CD4-positive, alpha-beta T cell treated with Interleukin-15 for 4 hours (primary cell): ENCODE measurements at regions not wholly inside any gene's neighbourhood (a gene's known extent, or its start where the extent isn't known, plus 50 kb on each side); places are given as distances from the start of the nearest gene placed in this dataset.

Experiments
- DNase-seq: peaks from one replicate; pipeline ENCODE4 v3.0.0-alpha.2; 2020; ENCODE audit warnings: low spot score

- DNase-seq: no peak
These were observed 709.6 kb upstream of the MARCKS start for GRCh38 chr6:113147544-113147943.

GRCh38 chr6:113148566-113148965, 708.6 kb upstream of the MARCKS start:
- no peak for DNase-seq

- DNase-seq: no peak
These were observed 707.6 kb upstream of the MARCKS start for GRCh38 chr6:113149511-113149910.

- no peak for DNase-seq
These were observed 696.7 kb upstream of the MARCKS start for GRCh38 chr6:113160306-113161017.

DNA sequence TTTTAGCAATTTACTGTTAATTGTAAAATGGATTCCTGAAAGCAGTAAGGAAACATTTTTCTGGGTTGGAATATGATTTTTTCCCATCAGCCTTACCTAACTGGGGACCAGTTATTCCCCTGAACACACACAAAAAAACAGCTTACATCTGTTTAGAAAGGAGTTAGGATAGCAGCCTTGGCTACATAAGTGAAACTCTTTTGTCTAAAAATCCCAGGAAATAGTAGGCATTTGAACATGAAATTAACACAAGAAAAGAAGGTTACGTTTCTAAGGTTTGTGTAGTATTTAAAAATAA, 696.2 kb upstream of the MARCKS start:
- DNase-seq: no peak

DNA sequence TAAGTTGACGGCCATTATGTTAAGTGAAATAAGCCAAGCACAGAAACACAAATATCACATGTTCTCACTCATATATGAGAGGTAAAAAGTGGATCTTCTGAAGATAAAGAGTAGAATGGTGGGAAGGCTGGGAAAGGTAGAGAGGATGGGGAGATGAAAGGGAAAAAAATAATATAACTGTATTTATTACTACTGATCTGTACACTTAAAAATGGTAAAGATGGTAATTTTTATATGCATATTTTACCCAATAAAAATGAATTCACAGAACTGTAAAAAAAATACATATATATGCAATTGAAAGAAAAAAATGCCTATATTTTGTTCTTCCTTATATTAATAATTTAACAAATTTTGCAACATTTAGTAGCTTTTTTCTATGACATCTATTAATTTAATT, 694.4 kb upstream of the MARCKS start:
- DNase-seq: no peak

- DNase-seq: no peak
These were observed 689.1 kb upstream of the MARCKS start for GRCh38 chr6:113168057-113168456.

GRCh38 chr6:113169484-113169883, 687.7 kb upstream of the MARCKS start:
- DNase-seq: no peak

DNA sequence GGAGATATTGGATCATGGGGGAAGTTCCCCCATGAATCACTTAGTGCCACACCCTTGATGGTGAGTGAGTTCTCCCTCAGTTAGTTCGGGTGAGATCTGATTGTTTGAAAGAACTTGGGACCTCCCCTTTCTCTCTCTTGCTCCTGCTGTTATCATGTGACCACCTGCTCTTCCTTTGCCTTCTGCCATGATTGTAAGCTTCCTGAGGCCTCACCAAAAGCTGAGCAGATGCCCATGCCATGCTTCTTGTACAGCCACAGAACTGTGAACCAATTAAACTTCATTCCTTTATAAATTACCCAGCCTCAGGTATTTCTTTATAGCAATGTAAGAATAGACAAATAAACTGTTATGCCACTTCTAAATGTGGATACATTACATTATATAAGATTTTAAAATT, 686.7 kb upstream of the MARCKS start:
- DNase-seq: no peak

- DNase-seq: no peak
These were observed 685.3 kb upstream of the MARCKS start for GRCh38 chr6:113171882-113172281.

DNA sequence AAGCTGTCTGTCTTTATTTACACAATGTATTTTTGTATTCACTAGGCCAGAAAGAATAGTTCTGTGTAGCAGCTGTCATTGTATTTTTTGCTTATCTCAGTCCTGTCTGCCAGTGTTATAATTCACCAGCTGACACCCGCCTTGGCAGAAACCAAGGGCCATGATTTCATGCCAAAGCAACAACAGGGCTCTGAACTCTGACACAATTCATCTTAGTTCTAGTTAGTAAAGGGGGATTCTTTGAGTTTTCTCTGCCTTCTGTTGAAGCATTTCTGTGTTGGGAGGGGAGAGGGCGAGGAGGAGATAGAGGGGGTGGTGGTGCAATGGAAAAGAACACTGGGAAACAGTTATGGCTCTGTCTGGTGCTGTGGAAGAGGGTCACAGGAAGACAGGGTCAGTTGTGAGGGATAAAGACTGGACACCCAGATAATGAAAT, 684.6 kb upstream of the MARCKS start:
- DNase-seq: no peak

- DNase-seq: no peak
These were observed 678.8 kb upstream of the MARCKS start for GRCh38 chr6:113178349-113178748.

GRCh38 chr6:113181164-113181563, 676.0 kb upstream of the MARCKS start:
- no peak for DNase-seq

GRCh38 chr6:113182370-113183141, 674.6 kb upstream of the MARCKS start:
- no peak for DNase-seq

DNA sequence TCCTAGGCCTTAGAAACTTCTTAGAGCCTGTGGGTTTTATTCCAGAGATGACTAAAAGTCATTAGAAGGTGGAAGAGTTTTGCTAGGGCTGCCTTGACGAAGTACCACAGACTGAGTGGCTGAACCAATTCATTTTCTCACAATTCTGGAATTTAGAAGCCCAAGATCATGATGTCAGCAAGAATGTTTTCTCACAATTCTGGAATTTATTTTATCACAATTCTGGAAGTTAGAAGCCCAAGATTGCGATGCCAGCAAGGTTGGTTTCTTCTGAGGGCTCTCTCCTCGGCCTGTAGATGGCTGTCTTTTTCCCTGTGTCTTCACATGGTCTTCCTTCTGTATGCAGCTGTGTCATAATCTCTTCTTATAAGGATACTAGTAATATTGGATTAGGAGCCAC, 672.9 kb upstream of the MARCKS start:
- no peak for DNase-seq

DNA sequence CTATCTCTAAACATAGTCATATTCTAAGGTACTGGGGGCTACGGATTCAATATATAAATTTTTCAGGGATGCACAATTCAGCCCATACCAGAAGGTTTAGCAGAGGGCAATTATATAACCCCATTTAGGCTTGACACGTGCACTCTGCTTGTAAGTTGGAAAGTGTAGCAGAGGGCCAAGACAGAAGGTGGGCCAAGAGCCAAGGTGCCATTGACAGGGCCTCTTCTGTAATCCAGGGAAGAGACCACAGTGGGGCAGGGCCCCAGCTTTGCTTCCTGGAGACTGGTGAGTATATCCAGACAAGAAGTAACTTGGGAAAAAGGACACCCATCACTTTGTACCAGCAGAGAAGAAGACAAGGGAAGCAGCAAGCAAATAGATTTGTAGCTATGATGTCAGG, 672.4 kb upstream of the MARCKS start:
- no peak for DNase-seq

GRCh38 chr6:113185299-113185698, 671.8 kb upstream of the MARCKS start:
- DNase-seq: no peak

DNA sequence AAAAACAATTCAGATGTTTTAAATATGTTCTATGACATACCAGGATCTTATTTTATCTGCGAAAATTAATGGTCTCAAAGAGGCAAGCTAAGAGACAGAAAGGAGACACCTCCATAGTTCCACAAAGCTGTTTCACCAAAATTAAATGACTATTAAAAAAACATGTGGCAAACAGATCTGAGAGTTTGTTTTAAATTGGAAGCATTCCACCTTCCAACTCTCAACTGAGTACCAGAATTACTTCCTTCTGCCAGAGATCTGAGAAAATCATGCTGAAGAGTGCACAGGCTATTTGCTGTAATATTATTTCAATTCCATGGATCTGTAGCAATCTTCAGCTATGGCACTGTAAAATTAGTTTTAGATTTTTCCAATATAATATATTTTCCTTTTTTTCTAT, 669.5 kb upstream of the MARCKS start:
- no peak for DNase-seq

- DNase-seq: no peak
These were observed 668.2 kb upstream of the MARCKS start for GRCh38 chr6:113188962-113189361.

GRCh38 chr6:113190170-113190569, 667.0 kb upstream of the MARCKS start:
- no peak for DNase-seq

DNA sequence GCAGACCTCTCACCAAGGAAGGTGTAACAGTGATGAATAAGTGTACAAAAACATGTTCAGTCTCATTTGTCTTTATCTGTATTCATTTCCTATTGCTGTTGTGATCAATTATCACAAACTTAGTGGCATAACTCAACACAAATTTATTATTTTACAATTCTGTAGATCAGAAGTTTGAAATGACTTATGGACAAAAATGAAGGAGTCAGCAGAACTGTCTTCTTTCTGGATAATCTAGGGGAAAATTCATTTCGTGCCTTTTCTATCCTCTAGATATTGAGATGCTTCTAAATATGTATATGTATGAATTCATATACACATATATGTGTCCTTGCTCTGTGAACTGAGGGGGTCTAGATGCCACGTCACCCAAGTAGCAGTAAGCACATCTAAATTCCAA, 663.1 kb upstream of the MARCKS start:
- no peak for DNase-seq

- no peak for DNase-seq
These were observed 654.1 kb upstream of the MARCKS start for GRCh38 chr6:113202852-113203714.

DNA sequence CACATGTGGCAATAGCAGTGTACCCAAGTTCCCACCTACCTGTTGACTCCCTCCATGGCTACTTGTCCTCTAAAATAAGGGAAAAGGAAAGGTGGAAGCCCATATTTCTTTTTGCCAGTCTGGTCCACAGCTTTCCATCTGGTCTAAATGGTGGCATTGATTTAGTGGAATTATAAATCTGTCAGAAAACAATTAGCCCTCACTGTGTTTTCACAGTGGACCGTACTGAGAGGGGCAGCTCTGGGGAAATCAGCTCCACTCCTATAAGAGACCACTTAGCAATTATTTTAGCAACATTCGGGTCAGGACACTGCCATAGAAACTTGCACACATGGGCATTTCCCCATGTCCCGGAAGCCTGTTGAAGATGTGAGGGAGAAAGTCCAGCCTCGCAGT, 653.4 kb upstream of the MARCKS start:
- DNase-seq: no peak
